GM21619 (cell line): ENCODE measurements at regions not wholly inside any gene's neighbourhood (a gene's known extent, or its start where the extent isn't known, plus 50 kb on each side); places are given as distances from the start of the nearest gene placed in this dataset.
A peak's percentile ranks its signal among the peaks of the same experiment; 100 is the strongest.

ENCODE experiments used
- ATAC-seq: cut with Tn5 transposase; IDR thresholded peaks from one replicate; pipeline ENCODE4 v1.9.1; 2021; ENCODE audit not compliant: unreplicated experiment

DNA sequence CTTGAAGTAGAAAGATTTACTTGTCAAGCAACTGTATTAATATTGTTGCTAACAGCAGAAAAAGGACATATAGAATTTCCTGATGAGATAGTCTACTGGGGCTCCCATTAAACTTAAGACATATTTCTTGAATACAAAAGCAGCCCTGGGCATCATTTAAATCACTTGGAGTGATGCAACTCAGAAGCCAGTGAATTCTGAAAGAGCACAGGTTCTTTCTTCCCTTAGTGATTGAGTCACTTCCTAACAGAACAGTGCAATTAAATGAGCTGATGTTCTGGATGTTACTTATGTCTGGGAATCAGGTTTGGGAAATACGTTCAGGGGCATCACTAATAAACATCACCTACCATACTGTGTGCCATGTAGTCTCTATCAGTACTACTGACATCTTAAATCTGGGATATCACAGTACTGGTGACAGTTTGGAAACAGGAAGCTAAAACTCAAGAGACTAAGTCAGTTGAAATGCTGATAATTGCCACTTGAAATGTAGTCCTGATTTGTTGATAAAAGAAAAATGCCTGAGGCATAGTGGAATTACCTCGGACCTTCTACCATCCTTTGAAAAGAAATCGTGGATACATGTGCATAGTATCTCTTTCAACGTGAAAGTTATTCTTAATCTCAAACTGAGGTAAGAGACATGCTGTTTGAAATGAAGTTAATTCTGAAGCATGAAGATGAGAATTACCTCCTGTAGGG is 249.2 kb upstream of the GPRIN3 start:
- no peak for ATAC-seq

DNA sequence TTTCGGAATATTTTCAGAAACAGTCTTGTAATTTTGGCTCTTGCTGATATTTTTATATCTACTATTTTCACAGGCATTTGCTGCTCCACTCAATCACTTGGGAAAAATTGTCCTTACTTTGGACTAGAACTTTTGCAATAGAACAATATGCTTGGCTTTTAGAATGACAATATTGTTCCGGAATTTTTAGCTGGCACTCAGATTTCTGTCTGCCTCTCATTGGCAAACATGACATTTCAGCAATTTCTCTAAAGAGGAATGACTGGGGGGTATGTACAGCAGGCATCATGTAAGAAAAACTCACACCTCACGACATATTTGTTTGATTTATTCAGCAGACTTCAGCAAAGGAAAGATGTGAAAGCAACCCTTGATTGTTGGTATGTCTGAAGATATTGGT is 243.6 kb upstream of the GPRIN3 start:
- no peak for ATAC-seq

DNA sequence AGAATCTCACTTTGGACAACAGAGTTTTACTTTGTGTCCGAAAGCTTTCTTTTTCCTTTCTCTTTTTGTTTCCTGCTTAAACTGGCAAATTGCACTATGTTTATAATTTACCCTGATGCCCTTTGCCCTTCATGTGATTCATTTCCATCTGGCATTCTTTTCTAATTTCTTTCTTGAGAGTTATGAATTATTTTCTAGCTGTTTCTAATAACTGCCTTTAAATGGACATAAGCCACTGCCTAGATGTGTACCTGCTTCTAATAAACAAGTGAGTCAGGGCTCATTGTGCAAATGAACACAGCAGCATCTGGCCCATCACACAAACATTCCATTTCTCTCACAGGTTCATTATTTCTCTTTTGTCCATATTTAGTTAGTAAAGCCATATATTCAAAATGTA is 242.3 kb upstream of the GPRIN3 start:
- ATAC-seq = no peak

DNA sequence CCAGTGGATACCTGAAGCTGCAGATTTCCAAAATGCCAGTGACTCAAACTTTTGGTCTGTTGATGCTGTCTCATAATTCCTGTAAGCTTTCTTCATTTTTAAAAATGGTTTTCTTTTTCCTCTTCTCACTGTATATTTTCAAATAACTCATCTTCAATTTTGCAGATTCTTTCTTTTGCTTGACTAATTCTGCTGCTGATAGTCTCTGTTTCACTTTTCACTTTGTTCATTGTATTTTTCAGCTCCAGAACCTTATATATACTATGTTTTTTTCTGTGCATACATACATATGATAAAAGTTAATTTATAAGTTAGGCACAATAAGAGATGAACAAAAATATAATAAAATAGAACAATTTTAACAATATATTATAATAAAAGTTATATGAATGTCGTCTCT is 237.7 kb upstream of the GPRIN3 start:
- no peak for ATAC-seq

DNA sequence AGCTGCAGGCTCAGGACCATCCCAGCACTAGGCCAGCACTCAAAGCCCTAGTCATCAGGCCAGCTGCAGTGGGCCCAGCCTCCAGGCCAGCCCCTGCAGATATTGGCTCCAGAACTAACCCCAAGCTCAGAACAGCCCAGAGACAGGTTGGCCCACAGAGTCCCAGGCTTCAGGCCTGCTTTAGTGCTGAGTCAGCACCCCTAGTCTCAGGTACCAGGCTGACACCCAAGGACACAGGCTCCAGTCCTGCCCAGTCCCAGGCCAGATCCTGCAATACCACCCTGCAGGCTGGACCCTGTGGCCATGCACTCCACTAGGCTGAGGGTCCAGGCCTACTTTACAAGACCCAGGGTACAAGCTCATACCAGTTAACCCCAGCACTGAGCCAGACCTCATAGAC is 234.4 kb upstream of the GPRIN3 start:
- ATAC-seq = no peak

DNA sequence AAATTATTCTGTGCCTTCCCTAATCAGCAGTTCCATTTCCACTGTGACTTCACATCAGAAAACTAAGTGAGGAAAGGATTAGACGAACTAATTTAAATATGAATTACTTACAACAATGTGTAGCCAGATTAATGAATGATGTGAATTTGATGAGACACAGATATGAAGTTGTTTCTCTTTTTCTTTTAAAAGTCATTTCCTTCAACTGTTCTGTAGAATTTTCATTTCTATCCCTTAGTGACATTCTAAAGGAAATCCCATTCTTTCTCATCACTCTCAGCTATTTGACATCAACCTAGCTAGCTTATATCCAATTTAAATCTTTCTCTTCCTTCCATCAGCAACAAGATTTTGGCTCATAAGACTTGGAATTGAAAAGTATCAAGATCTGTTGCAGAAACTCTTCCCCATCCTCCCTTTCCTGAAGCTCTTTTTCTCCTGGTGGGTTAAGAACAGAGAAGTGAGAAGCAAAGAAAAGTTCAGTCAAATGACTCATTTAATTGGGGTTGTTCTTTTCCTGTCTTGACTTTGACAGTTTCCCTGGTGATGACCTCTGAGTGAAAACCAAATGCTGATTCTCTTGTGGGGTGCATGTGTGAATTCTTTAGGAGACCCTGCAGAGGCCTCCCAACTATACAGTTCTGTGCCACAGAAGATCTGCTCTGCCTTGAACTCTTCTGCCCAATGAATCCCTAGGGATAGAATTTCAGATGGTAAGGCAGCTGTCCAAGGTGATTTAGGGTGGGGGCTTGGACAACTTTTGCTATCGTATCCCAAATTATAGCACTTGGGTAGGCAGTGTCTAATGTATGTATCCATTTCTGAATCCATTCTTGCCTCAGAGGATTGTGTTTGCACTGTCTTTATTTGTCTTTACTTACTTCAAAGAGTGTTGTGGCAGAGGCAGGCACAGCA is 232.5 kb upstream of the GPRIN3 start:
- no peak for ATAC-seq

DNA sequence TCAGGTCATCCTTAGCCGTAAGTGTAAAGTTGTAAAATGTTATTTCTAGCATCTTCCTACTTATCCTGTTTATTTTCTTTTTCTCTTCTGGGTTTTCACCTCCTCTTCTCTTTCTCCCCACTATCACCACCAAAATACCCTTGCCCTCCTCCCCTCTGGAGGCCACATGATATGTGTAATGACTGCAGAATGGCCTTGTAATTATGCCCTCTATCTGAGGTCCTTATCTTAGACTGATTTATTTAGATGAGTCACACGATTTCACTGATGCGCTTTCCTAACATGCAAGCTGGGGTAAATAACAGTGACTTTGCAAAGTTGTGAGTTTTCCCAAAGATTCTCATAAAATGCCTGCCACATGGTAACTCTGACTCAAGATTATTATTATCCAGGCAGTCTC is 231.8 kb upstream of the GPRIN3 start:
- no peak for ATAC-seq

DNA sequence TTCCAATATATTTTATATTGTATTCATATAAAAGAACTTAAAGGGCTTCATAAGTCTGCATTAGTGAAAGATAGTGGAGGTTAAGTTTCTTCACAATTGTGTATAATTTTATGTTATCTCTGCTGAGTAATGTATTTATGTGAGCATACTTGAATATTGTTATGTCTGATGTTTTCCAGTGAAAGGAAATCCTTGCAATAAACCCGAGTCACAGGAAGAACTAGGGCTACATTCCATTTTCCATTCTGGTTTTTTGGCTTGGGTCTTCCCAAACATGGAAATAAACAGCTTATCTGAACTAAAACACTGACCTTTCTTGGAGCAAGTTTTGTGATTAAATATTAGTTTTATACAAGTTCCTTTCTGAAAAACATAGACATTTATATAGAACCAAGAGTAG is 231.3 kb upstream of the GPRIN3 start:
- no peak for ATAC-seq

DNA sequence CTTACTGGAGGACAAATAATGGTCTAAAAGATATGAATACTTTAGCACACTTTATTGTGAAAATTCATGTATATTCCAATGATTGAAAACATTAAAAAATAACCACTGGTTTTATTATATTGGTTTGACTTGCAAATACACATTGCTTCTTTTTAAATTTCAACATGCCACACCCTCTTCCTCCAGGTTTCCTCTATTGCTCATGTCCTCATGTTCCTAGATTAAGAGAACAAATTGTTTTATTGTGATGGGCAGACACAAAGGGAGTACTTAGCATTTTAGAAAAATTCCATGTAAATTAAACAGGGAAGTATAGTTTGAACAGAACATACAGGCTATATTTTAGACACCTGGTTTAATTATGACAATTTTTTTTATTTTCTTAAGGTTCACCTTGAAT is 230.6 kb upstream of the GPRIN3 start:
- ATAC-seq = no peak

DNA sequence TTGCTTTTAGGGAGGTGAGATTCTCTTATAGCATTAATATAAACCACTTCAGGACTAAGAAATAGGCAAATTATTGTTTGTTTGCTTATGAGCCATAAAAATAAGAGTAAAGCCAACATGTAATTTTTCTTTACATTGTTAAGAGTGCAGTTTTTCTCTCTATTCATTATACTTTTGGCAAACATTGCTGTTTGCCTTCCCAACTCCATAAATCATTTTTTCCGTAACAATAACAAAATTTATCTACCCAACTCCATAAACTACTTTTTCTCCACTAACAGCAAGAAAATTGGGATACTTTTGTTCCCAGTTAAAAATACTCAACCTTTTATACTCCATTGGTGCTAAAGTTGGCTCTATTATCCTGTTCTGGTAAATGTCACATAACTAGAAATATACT is 229.7 kb upstream of the GPRIN3 start:
- ATAC-seq = no peak

DNA sequence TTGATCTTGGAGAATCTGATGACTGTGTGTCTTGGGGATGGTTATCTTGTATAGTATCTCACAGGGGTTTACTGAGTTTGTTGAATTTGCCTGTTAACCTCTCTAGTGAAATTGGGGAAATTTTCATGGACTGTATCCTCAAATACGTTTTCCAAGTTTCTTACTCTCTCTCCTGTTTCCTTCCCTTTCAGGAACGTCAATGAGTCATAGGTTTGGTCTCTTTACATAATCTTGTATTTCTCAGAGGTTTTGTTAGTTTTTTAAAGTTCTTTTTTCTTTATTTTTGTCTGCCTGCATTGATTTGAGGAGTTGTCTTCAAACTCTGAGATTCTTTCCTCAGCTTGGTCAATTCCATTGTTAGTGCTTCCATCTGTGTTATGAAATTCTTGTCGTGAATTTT is 227.7 kb upstream of the GPRIN3 start:
- ATAC-seq = no peak

DNA sequence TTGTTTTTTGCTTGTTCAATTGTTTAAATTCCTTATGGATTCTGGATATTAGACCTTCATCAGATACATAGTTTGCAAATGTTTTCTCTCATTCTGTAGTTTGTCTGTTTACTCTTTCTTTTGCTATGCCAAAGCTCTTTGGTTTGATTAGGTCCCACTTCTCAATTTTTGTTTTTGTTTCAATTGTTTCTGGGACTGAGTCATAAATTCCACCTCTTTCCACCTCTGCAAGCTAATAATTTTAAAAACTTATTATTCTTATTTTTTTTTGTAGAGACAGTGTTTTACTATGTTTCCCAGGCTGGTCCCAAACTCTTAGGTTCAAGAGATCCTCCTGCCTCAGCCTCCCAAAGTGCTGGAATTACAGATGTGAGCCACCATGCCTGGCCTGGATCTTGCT is 226.8 kb upstream of the GPRIN3 start:
- ATAC-seq = no peak

DNA sequence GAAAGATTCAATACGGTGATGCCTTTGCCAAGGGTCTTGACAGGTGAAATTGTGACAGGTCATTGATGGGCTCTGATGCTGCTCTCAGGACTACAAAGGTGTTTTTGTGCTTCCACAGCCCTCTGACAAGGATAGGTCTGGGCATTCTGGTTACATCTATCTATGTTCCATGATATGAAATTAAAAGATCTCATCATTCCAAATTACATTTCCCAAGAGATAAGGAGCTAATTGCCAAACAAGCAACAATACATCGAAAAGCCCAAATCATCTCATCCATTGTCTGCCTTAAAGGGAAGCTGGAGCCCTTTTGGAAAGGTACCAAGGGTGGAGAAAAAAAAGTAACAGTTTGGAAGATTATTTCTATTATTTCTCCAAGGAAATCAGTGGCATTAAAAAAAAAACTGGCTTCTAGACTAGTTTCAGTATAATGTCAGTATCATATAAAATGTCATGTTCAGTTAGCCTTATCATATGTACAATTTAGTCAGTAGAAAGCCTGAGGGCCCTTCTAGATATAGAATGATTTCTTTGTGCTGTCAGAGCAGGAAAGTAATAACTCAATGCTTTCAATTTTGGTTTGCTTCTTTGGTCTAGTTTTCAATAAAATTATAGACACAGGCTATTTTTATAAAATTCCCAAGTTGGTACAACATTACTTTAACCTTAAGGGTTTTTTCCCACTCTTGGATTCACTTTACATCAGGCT is 224.5 kb upstream of the GPRIN3 start:
- no peak for ATAC-seq

DNA sequence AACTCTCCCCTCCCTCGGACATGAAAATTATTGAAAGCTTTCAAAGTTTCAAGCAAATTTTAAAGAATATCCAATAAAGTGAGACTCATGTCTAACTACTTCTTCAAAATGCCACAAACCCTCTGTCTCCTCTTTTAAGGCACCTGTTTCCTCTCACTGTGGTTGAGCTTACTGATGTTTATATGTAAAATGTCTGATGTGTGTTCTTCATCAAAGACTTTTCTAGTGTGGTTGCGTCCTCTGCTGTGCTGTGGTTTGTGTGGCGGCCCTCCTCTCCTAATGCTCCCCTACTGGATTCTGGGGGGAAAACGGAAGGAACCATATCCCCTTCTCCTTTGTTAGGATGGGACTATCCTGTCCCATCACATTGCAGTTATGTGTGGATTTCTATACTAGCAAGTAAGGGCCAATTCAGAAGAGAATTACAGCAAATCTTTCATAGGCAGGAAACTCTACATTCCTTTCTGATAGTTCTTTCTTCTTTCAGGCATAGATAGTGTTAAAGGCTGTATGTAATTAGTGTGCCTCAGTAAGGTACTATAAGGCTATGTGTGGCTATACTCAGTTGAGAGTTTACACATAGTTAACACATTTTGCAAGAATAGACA is 221.0 kb upstream of the GPRIN3 start:
- ATAC-seq = no peak

DNA sequence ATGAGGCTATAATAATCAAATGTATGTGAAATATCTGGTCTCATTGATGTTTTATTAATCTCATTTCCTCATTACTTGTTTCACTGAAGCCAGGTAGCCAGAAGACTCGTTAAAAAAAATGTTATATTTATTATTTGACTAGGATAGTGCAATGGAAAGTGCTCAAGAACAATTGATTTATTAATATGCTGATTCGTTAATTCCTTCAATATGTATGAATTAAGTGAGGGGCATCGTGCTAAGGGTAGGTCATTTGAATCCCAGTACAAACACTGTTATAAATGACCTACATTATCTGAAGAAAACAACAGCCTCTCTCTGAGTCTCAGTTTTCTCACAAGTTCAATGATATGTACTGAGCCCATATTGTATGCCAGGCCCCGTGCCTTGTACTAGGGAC is 214.2 kb upstream of the GPRIN3 start:
- no peak for ATAC-seq

DNA sequence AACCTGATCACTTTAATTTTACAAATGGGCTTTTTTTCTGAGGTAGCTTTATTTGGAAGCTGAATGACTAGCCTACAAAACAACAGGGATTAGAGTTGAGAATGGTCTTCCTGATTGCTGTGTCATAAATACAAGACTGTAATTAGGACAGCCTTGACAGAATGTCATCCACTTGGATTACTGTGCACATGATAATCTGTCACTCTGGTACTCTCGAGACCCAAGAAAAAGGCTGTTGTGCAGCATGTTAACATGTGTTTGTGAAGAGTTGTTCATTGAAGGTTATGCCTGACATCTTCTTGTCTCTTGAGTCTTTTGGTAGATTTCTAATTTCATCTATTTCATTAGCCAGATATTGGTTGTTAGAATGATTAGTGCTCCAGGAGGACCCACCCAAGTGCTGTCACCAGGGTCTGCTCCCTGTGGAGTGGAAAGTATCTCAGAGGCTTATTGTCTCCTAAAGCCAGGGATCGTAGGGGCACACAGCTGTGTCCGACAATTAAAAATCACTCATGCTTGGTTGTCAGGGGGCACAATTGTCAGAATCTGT is 212.2 kb upstream of the GPRIN3 start:
- ATAC-seq = no peak

DNA sequence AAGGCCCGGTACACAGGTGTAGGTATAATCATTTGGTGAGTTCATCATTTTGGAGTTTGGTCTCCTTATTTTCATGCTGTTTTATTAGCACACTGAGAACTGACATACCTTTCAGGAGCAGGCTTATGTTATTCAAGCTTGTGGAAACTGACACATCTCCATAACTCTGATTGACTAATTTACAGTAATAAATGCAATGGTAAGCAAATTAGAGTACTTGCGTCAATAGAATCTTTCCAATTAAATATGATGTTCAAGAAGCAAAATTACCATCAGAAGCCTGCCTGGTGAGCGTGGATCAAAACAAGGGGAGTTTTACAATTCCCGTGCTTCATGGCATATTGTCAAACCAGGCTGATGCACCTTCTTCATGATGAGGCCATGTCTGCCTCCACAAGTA is 210.7 kb upstream of the GPRIN3 start:
- no peak for ATAC-seq

DNA sequence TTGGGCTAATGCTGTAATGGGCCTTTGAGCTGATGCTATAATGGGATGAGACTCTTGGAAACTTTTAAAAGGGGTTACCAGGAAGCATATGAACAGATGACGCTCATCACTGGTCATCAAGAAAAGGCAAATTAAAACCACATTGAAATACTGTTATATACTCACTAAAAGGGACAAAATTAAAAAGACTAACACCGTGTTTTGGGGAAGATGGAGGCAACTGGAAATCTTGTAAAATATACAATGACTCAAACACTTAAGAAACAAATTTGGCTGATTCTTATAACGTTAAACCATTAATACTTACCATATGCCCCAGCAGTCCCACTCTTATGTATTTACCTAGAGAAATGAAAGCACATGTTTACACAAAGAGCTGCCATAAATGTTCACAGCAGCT is 207.2 kb upstream of the GPRIN3 start:
- no peak for ATAC-seq

DNA sequence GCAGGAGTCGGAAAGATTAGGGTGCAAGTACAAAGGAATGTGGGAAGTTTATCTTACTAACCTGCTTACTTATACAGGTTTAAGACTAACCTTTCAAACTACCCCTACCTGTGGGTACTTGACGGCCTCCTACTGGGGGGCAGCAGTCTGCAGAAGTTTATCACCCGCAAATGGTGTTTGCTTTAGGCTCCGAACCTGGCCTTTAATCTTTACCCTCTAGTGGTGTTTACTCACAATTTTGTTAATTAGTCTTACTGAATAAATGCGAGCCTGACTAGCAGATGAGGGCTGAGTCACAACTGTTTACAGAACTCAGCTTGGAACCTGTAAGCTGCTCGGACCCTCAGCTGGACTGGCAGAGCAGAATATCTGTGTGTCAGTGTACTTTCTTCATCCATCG is 204.2 kb upstream of the GPRIN3 start:
- ATAC-seq = no peak

DNA sequence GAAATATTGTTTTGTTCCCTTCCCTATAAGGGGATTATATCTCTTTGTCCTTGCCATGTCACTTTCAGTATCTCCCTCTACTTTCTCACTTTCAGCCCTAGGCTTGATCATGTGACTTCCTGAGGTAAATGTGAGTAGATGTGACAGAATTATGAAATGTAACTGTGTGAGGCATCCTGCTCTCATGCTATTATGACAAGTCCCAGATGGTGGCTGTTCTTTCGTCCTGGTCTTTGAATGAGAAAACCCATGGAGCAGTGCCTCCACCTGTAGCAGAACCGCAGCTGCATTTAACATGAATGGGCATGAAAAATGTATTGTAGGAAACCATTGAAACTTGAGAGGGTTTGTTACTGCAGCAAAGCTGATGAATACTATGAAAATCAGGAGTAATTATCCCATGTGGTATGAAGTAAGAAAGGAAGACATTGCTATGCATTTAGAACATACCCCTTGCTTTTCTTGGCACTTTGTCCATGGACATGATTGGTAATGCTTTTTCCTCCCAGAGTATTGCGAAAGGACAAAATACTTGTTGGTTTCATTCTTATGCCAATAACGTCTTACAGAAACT is 202.2 kb upstream of the GPRIN3 start:
- peak; percentile 100 for ATAC-seq
